WTC11 (cell line): ENCODE measurements at regions not wholly inside any gene's neighbourhood (a gene's known extent, or its start where the extent isn't known, plus 50 kb on each side); places are given as distances from the start of the nearest gene placed in this dataset.

Experiments
- ATAC-seq: fragments of 200-7000 bp; cut with Tn5 transposase; 2 replicates; pipeline ENCODE4 v1.10.0; 2021; ENCODE audit warnings: mild to moderate bottlenecking, moderate library complexity
- CTCF ChIA-PET: fragments of 300-600 bp; sonication (Branson Sonifier 250); formaldehyde crosslinking; loops from one replicate; lab custom pipeline; 2021; ENCODE audit warnings: antibody characterized with exemption; lab: Charles Lee
- POLR2A ChIA-PET: fragments of 350-600 bp; sonication (Branson Sonifier 250); formaldehyde crosslinking; loops from one replicate; lab custom pipeline; 2021; ENCODE audit warnings: antibody characterized with exemption; lab: Charles Lee
- DNase-seq: peaks from one replicate; pipeline ENCODE4 v3.0.0; 2021; ENCODE audit warnings: low spot score
- H3K27ac Mint-ChIP-seq: 2 replicates; pipeline ENCODE4 v1.8.0; 2021; ENCODE audit warnings: mixed read lengths
- H3K27me3 Mint-ChIP-seq: 2 replicates; pipeline ENCODE4 v1.8.0; 2021; ENCODE audit warnings: low read depth, mild to moderate bottlenecking, moderate library complexity, mixed read lengths
- H3K36me3 Mint-ChIP-seq: 2 replicates; pipeline ENCODE4 v1.8.0; 2021; ENCODE audit warnings: mixed read lengths
- H3K4me1 Mint-ChIP-seq: 2 replicates; pipeline ENCODE4 v1.8.0; 2022; ENCODE audit warnings: mixed read lengths
- H3K4me3 Mint-ChIP-seq: 2 replicates; pipeline ENCODE4 v1.8.0; 2021; ENCODE audit warnings: mild to moderate bottlenecking, moderate library complexity, mixed read lengths
- H3K9me3 Mint-ChIP-seq: 2 replicates; pipeline ENCODE4 v1.8.0; 2021; ENCODE audit warnings: mixed read lengths
- ARID4B ChIP-seq: sonication (generic); formaldehyde crosslinking; IDR thresholded peaks from 2 replicates; pipeline ENCODE4 v1.8.0; 2023; ENCODE audit warnings: missing genetic modification reagents, mild to moderate bottlenecking, borderline replicate concordance
- ATF3 ChIP-seq: sonication (generic); formaldehyde crosslinking; conservative IDR thresholded peaks from 2 replicates; pipeline ENCODE4 v1.8.1; 2022; ENCODE audit warnings: mild to moderate bottlenecking, missing genetic modification reagents
- E2F1 ChIP-seq: sonication (generic); formaldehyde crosslinking; IDR thresholded peaks from 2 replicates; pipeline ENCODE4 v1.8.0; 2022; ENCODE audit warnings: mild to moderate bottlenecking, missing genetic modification reagents
- E2F4 ChIP-seq: sonication (generic); formaldehyde crosslinking; IDR thresholded peaks from 2 replicates; pipeline ENCODE4 v1.8.1; 2022; ENCODE audit warnings: low read depth, mild to moderate bottlenecking, moderate library complexity, missing genetic modification reagents, borderline replicate concordance
- ELF4 ChIP-seq: sonication (generic); formaldehyde crosslinking; IDR thresholded peaks from 2 replicates; pipeline ENCODE4 v1.8.1; 2022; ENCODE audit warnings: low read depth, mild to moderate bottlenecking, moderate library complexity, missing genetic modification reagents
- FOXJ3 ChIP-seq: sonication (generic); formaldehyde crosslinking; IDR thresholded peaks from 2 replicates; pipeline ENCODE4 v1.9.0; 2021; ENCODE audit warnings: missing genetic modification reagents, mild to moderate bottlenecking, borderline replicate concordance
- FOXP1 ChIP-seq: sonication (generic); formaldehyde crosslinking; IDR thresholded peaks from 2 replicates; pipeline ENCODE4 v1.8.0; 2022; ENCODE audit warnings: missing genetic modification reagents, mild to moderate bottlenecking, moderate library complexity, borderline replicate concordance
- JAZF1 ChIP-seq: fragments of 250-450 bp; sonication (Bioruptor Pico); IDR thresholded peaks from 2 replicates; pipeline ENCODE4 v1.9.0; 2021; ENCODE audit warnings: moderate library complexity, mild to moderate bottlenecking, inconsistent platforms
- MLX ChIP-seq: sonication (generic); formaldehyde crosslinking; IDR thresholded peaks from 2 replicates; pipeline ENCODE4 v1.8.1; 2023; ENCODE audit warnings: mild to moderate bottlenecking, missing genetic modification reagents, moderate library complexity
- MYBL2 ChIP-seq: sonication (generic); formaldehyde crosslinking; IDR thresholded peaks from 2 replicates; pipeline ENCODE4 v1.8.1; 2023; ENCODE audit warnings: mild to moderate bottlenecking, moderate library complexity, missing genetic modification reagents
- PRDM15 ChIP-seq: sonication (generic); formaldehyde crosslinking; IDR thresholded peaks from 2 replicates; pipeline ENCODE4 v1.8.0; 2022; ENCODE audit warnings: missing genetic modification reagents
- PREB ChIP-seq: sonication (generic); formaldehyde crosslinking; IDR thresholded peaks from 2 replicates; pipeline ENCODE4 v1.8.1; 2022; ENCODE audit warnings: mild to moderate bottlenecking, missing genetic modification reagents, moderate library complexity, borderline replicate concordance
- PRRX2 ChIP-seq: fragments of 250-450 bp; sonication (Bioruptor Pico); IDR thresholded peaks from 2 replicates; pipeline ENCODE4 v1.8.0; 2021; ENCODE audit warnings: mild to moderate bottlenecking
- TP53 ChIP-seq: sonication (generic); formaldehyde crosslinking; IDR thresholded peaks from 2 replicates; pipeline ENCODE4 v1.8.1; 2023; ENCODE audit warnings: mild to moderate bottlenecking, missing genetic modification reagents
- ZNF512 ChIP-seq: sonication (generic); formaldehyde crosslinking; IDR thresholded peaks from 2 replicates; pipeline ENCODE4 v1.8.1; 2022; ENCODE audit warnings: missing genetic modification reagents, borderline replicate concordance
- ZNF671 ChIP-seq: fragments of 250-450 bp; sonication (Bioruptor Pico); IDR thresholded peaks from 2 replicates; pipeline ENCODE4 v1.8.0; 2021; ENCODE audit warnings: mild to moderate bottlenecking

- no peak for DNase-seq
- TF ChIP-seq ZNF671 (CRISPR knock-in tag) (no peak), PRDM15 (no peak)
- Mint-ChIP-seq H3K27ac (no peak overlapping the region), H3K4me1 (peaks cover 7% of the 10 kb centered on the region), H3K9me3 (no peaks in the 10 kb centered on the region; the same call in 1 of the 2 replicates), H3K27me3 (no peaks in the 10 kb centered on the region; the same call in none of the 2 replicates), H3K36me3 (no peaks in the 10 kb centered on the region), H3K4me3 (no peak overlapping the region)
- no peak for ATAC-seq
- POLR2A ChIA-PET, result no interaction called here
- CTCF ChIA-PET, result interaction anchor here (0.6 kb wide), 1 partner anchor 165 kb away, joined by 3 read pairs; no protein-coding TSS in a partner anchor
These were observed 167.8 kb downstream of the ETS2 start for GRCh38 chr21:38973552-38973951.

- POLR2A ChIA-PET, result no interaction called here
- ATAC-seq (no peak), DNase-seq (no peak)
- H3K9me3 Mint-ChIP-seq, result no peaks in the 10 kb centered on the region
- peaks cover 2% of the 10 kb centered on the region; the same call in 1 of the 2 replicates for H3K4me1 Mint-ChIP-seq
- H3K27ac Mint-ChIP-seq, result no peak overlapping the region
- CTCF ChIA-PET, result no interaction called here
- H3K4me3 Mint-ChIP-seq, result no peak overlapping the region
- no peaks in the 10 kb centered on the region; the same call in 1 of the 2 replicates for H3K27me3 Mint-ChIP-seq
- TF ChIP-seq MLX, result no peak
- TF ChIP-seq PRRX2 (CRISPR knock-in tag), result no peak
- no peak for TF ChIP-seq ATF3 (CRISPR knock-in tag)
- no peaks in the 10 kb centered on the region for H3K36me3 Mint-ChIP-seq
These were observed 166.3 kb downstream of the ETS2 start for GRCh38 chr21:38972078-38972477.

- ATAC-seq, result no peak
- Mint-ChIP-seq H3K27ac (no peak overlapping the region), H3K27me3 (no peaks in the 10 kb centered on the region; the same call in 1 of the 2 replicates), H3K4me1 (peaks cover 5% of the 10 kb centered on the region), H3K9me3 (no peaks in the 10 kb centered on the region), H3K4me3 (no peak overlapping the region), H3K36me3 (no peaks in the 10 kb centered on the region)
- no peak for DNase-seq
- CTCF ChIA-PET, result no interaction called here
- POLR2A ChIA-PET, result no interaction called here
- TF ChIP-seq ELF4 (CRISPR knock-in tag) (no peak), PREB (no peak), TP53 (CRISPR knock-in tag) (no peak), FOXJ3 (CRISPR knock-in tag) (no peak), MYBL2 (CRISPR knock-in tag) (no peak), ARID4B (CRISPR knock-in tag) (no peak), ATF3 (CRISPR knock-in tag) (no peak), FOXP1 (no peak), E2F1 (no peak), JAZF1 (CRISPR knock-in tag) (no peak), E2F4 (CRISPR knock-in tag) (no peak), ZNF512 (CRISPR knock-in tag) (no peak)
These were observed 165.0 kb downstream of the ETS2 start for GRCh38 chr21:38970765-38971164.
